Gastrocnemius medialis (tissue), 4 donors: ENCODE measurements at regions not wholly inside any gene's neighbourhood (a gene's known extent, or its start where the extent isn't known, plus 50 kb on each side); places are given as distances from the start of the nearest gene placed in this dataset.

Experiments used
- ATAC-seq, 2 donors: fragments of 150-250 bp; one replicate each; pipeline ENCODE4 v1.9.1; 2016
- DNase-seq, 2 donors: peaks; one replicate each; pipeline ENCODE4 v3.0.0-alpha.2; 2019
- H3K27ac ChIP-seq, 4 donors: fragments of 200-600 bp; sonication (generic); 1 replicate in 1 of 4; 2 replicates in 3 of 4; pipeline ENCODE4 v1.5.1; 2016 to 2018; ENCODE audit warnings: mild to moderate bottlenecking in 2 of 4, moderate library complexity in 1 of 4
- H3K27me3 ChIP-seq, 3 donors: fragments of 200-600 bp; sonication (generic) in 2 of 3; 1 replicate in 1 of 3; 2 replicates in 2 of 3; pipeline versions ENCODE4 v1.5.1 to v1.6.0; 2016 to 2019; ENCODE audit warnings: mild to moderate bottlenecking in 1 of 3, moderate library complexity in 1 of 3
- H3K36me3 ChIP-seq, 2 donors: fragments of 200-600 bp; sonication (generic) in 1 of 2; one replicate each; pipeline ENCODE4 v1.5.1; 2017 to 2018
- H3K4me1 ChIP-seq, 2 donors: fragments of 200-600 bp; sonication (generic) in 1 of 2; one replicate each; pipeline ENCODE4 v1.5.1; 2016 to 2017; ENCODE audit warnings: mild to moderate bottlenecking in 2 of 2
- H3K4me3 ChIP-seq, 4 donors: fragments of 200-600 bp; sonication (generic) in 3 of 4; 1 replicate in 1 of 4; 2 replicates in 3 of 4; pipeline ENCODE4 v1.5.1; 2016 to 2019; ENCODE audit warnings: mild to moderate bottlenecking in 2 of 4
- H3K9me3 ChIP-seq, 3 donors: fragments of 200-600 bp; sonication (generic) in 2 of 3; 1 replicate in 1 of 3; 2 replicates in 2 of 3; pipeline ENCODE4 v1.5.1; 2016 to 2019
- CTCF ChIP-seq, 5 experiments: fragments of 450-650 bp in 3 of 5; fragments of 200-600 bp in 2 of 5; sonication (generic) in 2 of 5; IDR thresholded peaks in 4 of 5; conservative IDR thresholded peaks in 1 of 5; 1 replicate in 4 of 5; 2 replicates in 1 of 5; pipeline ENCODE4 v1.5.1; 2016 to 2019; ENCODE audit warnings: antibody characterized with exemption in 5 of 5, mild to moderate bottlenecking in 3 of 5, moderate library complexity in 3 of 5
- POLR2A ChIP-seq, 2 donors: fragments of 450-650 bp; IDR thresholded peaks; one replicate each; pipeline ENCODE4 v1.6.1; 2017; ENCODE audit warnings: antibody characterized with exemption in 2 of 2, mild to moderate bottlenecking in 2 of 2, moderate library complexity in 2 of 2
- in situ Hi-C, 4 donors: fragments of 200-750 bp; cut with MboI; loops; one replicate each; pipeline versions ENCODE4 v1.15.0 to v1.8.0; 2017; ENCODE audit warnings: low sequenced_read_pairs in 4 of 4
- intact Hi-C: fragments of 100-400 bp; cut with DNase I; formaldehyde crosslinking; loops from one replicate; pipeline ENCODE4 v1.15.1; 2023; ENCODE audit warnings: low total_unique reads

GRCh38 chr3:54042259-54042823 lies 80.0 kb upstream of the CACNA2D3 start:
- DNase-seq (no peak), ATAC-seq (no peak)
- Histone ChIP-seq H3K36me3 (no peaks in the 10 kb centered on the region), H3K4me1 (no peaks in the 10 kb centered on the region), H3K9me3 (no peaks in the 10 kb centered on the region), H3K4me3 (no peak overlapping the region), H3K27ac (no peak overlapping the region), H3K27me3 (no peaks in the 10 kb centered on the region)
- TF ChIP-seq POLR2A (IDR thresholded peaks at IDR 0.05), result no peak
- no peak for TF ChIP-seq CTCF (IDR thresholded peaks at IDR 0.05 in 4 of 5, conservative IDR thresholded peaks at IDR 0.05 in 1 of 5)
- intact Hi-C loops (no loop called here), in situ Hi-C loops (no loop called here)

GRCh38 chr3:54040476-54040875 lies 81.9 kb upstream of the CACNA2D3 start:
- in situ Hi-C loops, result no loop called here
- no peaks in the 10 kb centered on the region for H3K9me3 ChIP-seq
- TF ChIP-seq CTCF (IDR thresholded peaks at IDR 0.05 in 4 of 5, conservative IDR thresholded peaks at IDR 0.05 in 1 of 5) (no peak), POLR2A (IDR thresholded peaks at IDR 0.05) (no peak)
- no peak for ATAC-seq
- DNase-seq, result no peak
- no peaks in the 10 kb centered on the region for H3K36me3 ChIP-seq
- no peak overlapping the region for H3K27ac ChIP-seq
- H3K27me3 ChIP-seq, result no peaks in the 10 kb centered on the region
- H3K4me3 ChIP-seq, result no peak overlapping the region
- no peaks in the 10 kb centered on the region for H3K4me1 ChIP-seq
- intact Hi-C loops, result no loop called here

GRCh38 chr3:54038391-54038790 lies 84.0 kb upstream of the CACNA2D3 start:
- Histone ChIP-seq H3K4me1 (no peaks in the 10 kb centered on the region), H3K4me3 (no peak overlapping the region), H3K27me3 (no peaks in the 10 kb centered on the region), H3K9me3 (no peaks in the 10 kb centered on the region), H3K27ac (no peak overlapping the region), H3K36me3 (no peaks in the 10 kb centered on the region)
- intact Hi-C loops, result no loop called here
- DNase-seq (no peak), ATAC-seq (no peak)
- no peak for TF ChIP-seq POLR2A (IDR thresholded peaks at IDR 0.05)
- TF ChIP-seq CTCF (IDR thresholded peaks at IDR 0.05 in 4 of 5, conservative IDR thresholded peaks at IDR 0.05 in 1 of 5), result no peak
- in situ Hi-C loops, result no loop called here

- ATAC-seq (no peak), DNase-seq (no peak)
- in situ Hi-C loops (no loop called here), intact Hi-C loops (no loop called here)
- H3K36me3 ChIP-seq, result no peaks in the 10 kb centered on the region
- no peak overlapping the region for H3K4me3 ChIP-seq
- no peaks in the 10 kb centered on the region for H3K9me3 ChIP-seq
- H3K27me3 ChIP-seq, result no peaks in the 10 kb centered on the region
- no peak overlapping the region for H3K27ac ChIP-seq
- no peaks in the 10 kb centered on the region for H3K4me1 ChIP-seq
- TF ChIP-seq POLR2A (IDR thresholded peaks at IDR 0.05), result no peak
- TF ChIP-seq CTCF (IDR thresholded peaks at IDR 0.05 in 4 of 5, conservative IDR thresholded peaks at IDR 0.05 in 1 of 5), result no peak
Measured at GRCh38 chr3:54036543-54036942, 85.8 kb upstream of the CACNA2D3 start.

- Histone ChIP-seq H3K4me3 (no peak overlapping the region), H3K4me1 (no peaks in the 10 kb centered on the region), H3K9me3 (no peaks in the 10 kb centered on the region), H3K27me3 (no peaks in the 10 kb centered on the region), H3K27ac (no peak overlapping the region), H3K36me3 (no peaks in the 10 kb centered on the region)
- TF ChIP-seq POLR2A (IDR thresholded peaks at IDR 0.05), result no peak
- TF ChIP-seq CTCF (IDR thresholded peaks at IDR 0.05 in 4 of 5, conservative IDR thresholded peaks at IDR 0.05 in 1 of 5), result no peak
- intact Hi-C loops (no loop called here), in situ Hi-C loops (no loop called here)
- ATAC-seq, result no peak
- no peak for DNase-seq
Measured at GRCh38 chr3:54034971-54035370, 87.4 kb upstream of the CACNA2D3 start.
